Natural killer cell (primary cell): ENCODE measurements at regions not wholly inside any gene's neighbourhood (a gene's known extent, or its start where the extent isn't known, plus 50 kb on each side); places are given as distances from the start of the nearest gene placed in this dataset.

Source experiments
- ATAC-seq, 3 donors: fragments of 150-1000 bp in 2 of 3; fragments of 200-7000 bp in 1 of 3; cut with Tn5 transposase; 1 replicate in 1 of 3; 2 replicates in 2 of 3; pipeline ENCODE4 v1.10.0; 2021; ENCODE audit warnings: mild to moderate bottlenecking in 2 of 3, moderate library complexity in 2 of 3
- DNase-seq, 2 donors: peaks; one replicate each; pipeline versions ENCODE4 v3.0.0 to v3.0.0-alpha.2; 2013 to 2021; ENCODE audit warnings: mixed read lengths in 1 of 2
- H3K27ac ChIP-seq: one replicate; pipeline ENCODE4 v1.5.1; 2013; ENCODE audit warnings: mild to moderate bottlenecking, low read length
- H3K27me3 ChIP-seq: one replicate; pipeline ENCODE4 v1.6.1; 2013; ENCODE audit warnings: low read length; ENCODE audit not compliant: control insufficient read depth, insufficient read depth
- H3K36me3 ChIP-seq: one replicate; pipeline ENCODE4 v1.6.1; 2013; ENCODE audit warnings: low read length; ENCODE audit not compliant: control insufficient read depth, insufficient read depth
- H3K4me1 ChIP-seq: one replicate; pipeline ENCODE4 v1.6.1; 2013; ENCODE audit warnings: low read length; ENCODE audit not compliant: control insufficient read depth, insufficient read depth
- H3K4me3 ChIP-seq: one replicate; pipeline ENCODE4 v1.5.1; 2013; ENCODE audit warnings: low read length
- H3K9me3 ChIP-seq: one replicate; pipeline ENCODE4 v1.6.1; 2013; ENCODE audit warnings: low read length; ENCODE audit not compliant: control insufficient read depth, insufficient read depth
- H3K27ac Mint-ChIP-seq, 2 donors: one replicate each; pipeline ENCODE4 v1.8.0; 2022; ENCODE audit warnings: mild to moderate bottlenecking in 2 of 2, mixed read lengths in 2 of 2, moderate library complexity in 1 of 2
- H3K27me3 Mint-ChIP-seq, 2 donors: one replicate each; pipeline ENCODE4 v1.8.0; 2022; ENCODE audit warnings: low read depth in 2 of 2, mixed read lengths in 2 of 2
- H3K36me3 Mint-ChIP-seq: one replicate; pipeline ENCODE4 v1.8.0; 2022; ENCODE audit warnings: mixed read lengths
- H3K4me1 Mint-ChIP-seq, 2 donors: one replicate each; pipeline ENCODE4 v1.8.0; 2022; ENCODE audit warnings: mixed read lengths in 2 of 2
- H3K4me3 Mint-ChIP-seq: one replicate; pipeline ENCODE4 v1.8.0; 2022; ENCODE audit warnings: mild to moderate bottlenecking, moderate library complexity, mixed read lengths
- H3K9me3 Mint-ChIP-seq, 2 donors: one replicate each; pipeline ENCODE4 v1.8.0; 2022; ENCODE audit warnings: mixed read lengths in 2 of 2
- WGBS: methylation state at CpG from one replicate; pipeline ENCODE4 v1.1.7; 2013; ENCODE audit warnings: missing lambda C conversion rate; ENCODE audit not compliant: insufficient coverage; 5-methylcytosine and 5-hydroxymethylcytosine counted together
- intact Hi-C: fragments of 100-400 bp; cut with micrococcal nuclease; formaldehyde crosslinking; loops from one replicate; pipeline ENCODE4 v1.14.2; 2022
- TF ChIP-seq, protein P1 (sequence below): fragments of 200-600 bp; IDR thresholded peaks from one replicate; pipeline ENCODE4 v1.8.0; 2022; ENCODE audit warnings: antibody characterized with exemption

GRCh38 chr9:82457891-82458290 lies 469.3 kb downstream of the SPATA31D1 start:
- H3K4me3 ChIP-seq: no peak overlapping the region
- no peaks in the 10 kb centered on the region for H3K9me3 ChIP-seq
- DNase-seq (no peak), ATAC-seq (no peak)
- 80% methylated on average over 5 of the region's 5 CpGs for WGBS
- Mint-ChIP-seq H3K27me3 (no peaks in the 10 kb centered on the region), H3K9me3 (peaks cover 2 to 4% of the 10 kb centered on the region in 2 donors), H3K4me1 (no peaks in the 10 kb centered on the region), H3K4me3 (no peak overlapping the region), H3K36me3 (no peaks in the 10 kb centered on the region), H3K27ac (no peak overlapping the region)
- H3K4me1 ChIP-seq: no peaks in the 10 kb centered on the region
- TF ChIP-seq, protein P1, sequence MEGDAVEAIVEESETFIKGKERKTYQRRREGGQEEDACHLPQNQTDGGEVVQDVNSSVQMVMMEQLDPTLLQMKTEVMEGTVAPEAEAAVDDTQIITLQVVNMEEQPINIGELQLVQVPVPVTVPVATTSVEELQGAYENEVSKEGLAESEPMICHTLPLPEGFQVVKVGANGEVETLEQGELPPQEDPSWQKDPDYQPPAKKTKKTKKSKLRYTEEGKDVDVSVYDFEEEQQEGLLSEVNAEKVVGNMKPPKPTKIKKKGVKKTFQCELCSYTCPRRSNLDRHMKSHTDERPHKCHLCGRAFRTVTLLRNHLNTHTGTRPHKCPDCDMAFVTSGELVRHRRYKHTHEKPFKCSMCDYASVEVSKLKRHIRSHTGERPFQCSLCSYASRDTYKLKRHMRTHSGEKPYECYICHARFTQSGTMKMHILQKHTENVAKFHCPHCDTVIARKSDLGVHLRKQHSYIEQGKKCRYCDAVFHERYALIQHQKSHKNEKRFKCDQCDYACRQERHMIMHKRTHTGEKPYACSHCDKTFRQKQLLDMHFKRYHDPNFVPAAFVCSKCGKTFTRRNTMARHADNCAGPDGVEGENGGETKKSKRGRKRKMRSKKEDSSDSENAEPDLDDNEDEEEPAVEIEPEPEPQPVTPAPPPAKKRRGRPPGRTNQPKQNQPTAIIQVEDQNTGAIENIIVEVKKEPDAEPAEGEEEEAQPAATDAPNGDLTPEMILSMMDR: no peak
- H3K27me3 ChIP-seq: no peaks in the 10 kb centered on the region
- H3K36me3 ChIP-seq: no peaks in the 10 kb centered on the region
- H3K27ac ChIP-seq: no peak overlapping the region
- intact Hi-C loops: no loop called here

GRCh38 chr9:82458296-82458695 lies 469.7 kb downstream of the SPATA31D1 start:
- Mint-ChIP-seq H3K27me3 (no peaks in the 10 kb centered on the region), H3K36me3 (no peaks in the 10 kb centered on the region), H3K4me1 (no peaks in the 10 kb centered on the region), H3K4me3 (no peak overlapping the region), H3K27ac (no peak overlapping the region), H3K9me3 (peaks cover 2 to 4% of the 10 kb centered on the region in 2 donors)
- ATAC-seq: no peak
- H3K27ac ChIP-seq: no peak overlapping the region
- no peaks in the 10 kb centered on the region for H3K9me3 ChIP-seq
- H3K4me1 ChIP-seq: no peaks in the 10 kb centered on the region
- WGBS: 100% methylated on average over 1 of the region's 2 CpGs
- H3K4me3 ChIP-seq: no peak overlapping the region
- no peaks in the 10 kb centered on the region for H3K36me3 ChIP-seq
- TF ChIP-seq, protein P1: no peak
- DNase-seq: no peak
- intact Hi-C loops: no loop called here
- no peaks in the 10 kb centered on the region for H3K27me3 ChIP-seq

- Mint-ChIP-seq H3K36me3 (no peaks in the 10 kb centered on the region), H3K27me3 (no peaks in the 10 kb centered on the region)
- ATAC-seq: no peak
Measured at GRCh38 chr9:82466616-82467260, 478.2 kb downstream of the SPATA31D1 start.

More at GRCh38 chr9:82466616-82467260, 478.2 kb downstream of the SPATA31D1 start:
- Mint-ChIP-seq H3K4me1 (no peaks in the 10 kb centered on the region), H3K9me3 (peaks cover 3 to 7% of the 10 kb centered on the region in 2 donors), H3K4me3 (no peak overlapping the region), H3K27ac (no peak overlapping the region)
- WGBS: 88% methylated on average over 11 of the region's 11 CpGs
- Histone ChIP-seq H3K27me3 (no peaks in the 10 kb centered on the region), H3K9me3 (no peaks in the 10 kb centered on the region), H3K4me1 (no peaks in the 10 kb centered on the region), H3K4me3 (no peak overlapping the region), H3K27ac (no peak overlapping the region), H3K36me3 (no peaks in the 10 kb centered on the region)
- intact Hi-C loops: no loop called here
- DNase-seq: no peak
- TF ChIP-seq, protein P1: no peak
